NCI-H748 treated with DMSO at 0.1 percent for 48 hours (cell line): ENCODE measurements at regions not wholly inside any gene's neighbourhood (a gene's known extent, or its start where the extent isn't known, plus 50 kb on each side); places are given as distances from the start of the nearest gene placed in this dataset.
A peak's percentile ranks its signal among the peaks of the same experiment; 100 is the strongest.

Experiments
- DNase-seq: peaks from one replicate; lab custom pipeline; 2025; lab: John Stamatoyannopoulos, UW

DNA sequence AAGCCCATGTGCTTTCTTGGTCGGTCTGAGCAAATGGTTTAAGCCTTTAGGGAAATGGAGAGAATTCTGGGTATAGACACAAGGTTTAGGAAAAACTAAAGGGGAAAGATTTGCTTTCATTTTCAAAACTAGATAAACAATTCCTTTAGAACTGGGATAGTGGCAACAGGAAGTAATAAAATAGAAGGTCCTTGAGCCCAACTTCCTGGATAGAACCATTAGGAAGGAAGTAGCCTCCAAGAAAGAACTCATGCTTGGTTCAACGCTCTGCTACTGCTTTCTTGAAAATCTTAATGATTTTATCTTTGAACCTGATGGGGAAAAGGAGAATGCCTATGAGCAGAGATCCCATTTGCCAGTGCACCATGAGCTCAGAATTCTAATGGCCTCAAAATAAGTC, 147.0 kb upstream of the THRB start:
- no peak for DNase-seq

DNA sequence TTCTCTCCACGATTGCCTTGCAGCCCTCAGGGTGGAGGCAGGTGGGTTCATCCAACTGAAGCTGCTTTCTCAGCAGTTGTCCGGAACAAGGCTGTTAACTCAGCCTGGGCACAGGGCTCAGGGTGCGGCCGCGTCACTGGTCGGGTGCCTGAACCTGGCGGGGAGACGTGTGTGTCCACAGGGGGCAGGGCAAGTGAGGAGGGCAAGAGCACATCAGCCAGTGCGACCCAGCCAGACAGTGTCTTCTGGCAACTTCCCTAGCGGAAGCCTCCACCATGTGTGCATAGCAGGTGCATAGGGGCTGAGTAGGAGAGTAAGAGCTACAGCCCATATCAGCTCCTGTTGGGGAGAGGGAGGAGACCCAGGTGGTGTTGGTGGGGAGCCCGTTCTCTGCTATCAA, 150.4 kb upstream of the THRB start:
- no peak for DNase-seq

DNA sequence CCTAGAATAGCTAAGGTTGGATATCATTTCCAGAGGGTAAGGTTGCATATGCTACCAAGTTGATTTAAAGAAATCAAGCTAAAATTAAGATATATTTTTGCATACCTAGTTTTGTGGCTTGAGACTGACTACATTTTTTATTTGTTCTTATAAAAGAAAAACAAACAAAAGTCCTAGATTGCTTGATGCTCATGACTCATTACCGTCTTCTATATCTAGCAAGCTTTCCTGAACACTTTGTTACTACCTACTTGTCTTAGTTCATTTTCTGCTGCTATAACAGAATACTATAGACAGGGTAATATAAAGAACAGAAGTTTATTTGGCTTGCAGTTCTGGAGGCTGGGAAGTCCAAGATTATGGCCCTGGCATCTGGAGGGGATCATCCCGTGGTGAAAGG, 152.1 kb upstream of the THRB start:
- DNase-seq: no peak

DNA sequence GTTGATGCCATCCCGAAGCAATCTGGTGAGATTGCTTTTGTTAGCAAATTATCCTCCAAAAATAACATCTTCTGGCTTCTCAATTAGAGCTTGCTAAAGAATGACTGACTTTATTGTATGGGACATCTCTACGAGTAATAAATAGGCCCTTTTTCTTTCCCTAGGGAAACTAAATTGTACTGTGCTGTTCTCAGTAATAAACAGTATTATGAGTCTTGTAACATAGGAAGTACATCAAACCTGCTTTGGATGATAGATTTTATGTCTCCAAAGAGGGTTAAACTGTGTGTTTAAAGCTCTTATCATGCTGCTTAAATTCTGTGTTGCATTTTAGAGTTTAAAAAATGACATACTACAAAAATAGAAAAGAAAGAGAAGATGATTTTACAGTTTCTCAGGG, 153.4 kb upstream of the THRB start:
- no peak for DNase-seq

DNA sequence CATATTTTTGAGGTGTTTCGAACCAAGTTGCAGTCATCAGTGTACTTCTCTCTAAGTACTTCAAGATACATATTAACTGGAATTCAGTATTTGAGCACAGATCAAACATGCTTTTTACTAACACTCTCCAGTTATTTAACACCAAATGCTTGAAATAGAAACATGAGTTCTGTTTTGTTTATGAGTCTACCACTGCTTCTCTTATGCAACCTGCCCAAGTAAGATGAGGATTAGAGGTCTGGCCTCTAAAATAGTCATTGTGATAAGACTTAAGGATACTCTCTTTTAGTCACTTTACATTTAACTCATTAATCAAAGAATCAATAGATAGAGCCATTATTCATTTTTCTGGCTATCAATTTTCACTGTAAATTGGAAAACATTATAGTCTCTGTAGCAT, 156.2 kb upstream of the THRB start:
- DNase-seq: no peak

DNA sequence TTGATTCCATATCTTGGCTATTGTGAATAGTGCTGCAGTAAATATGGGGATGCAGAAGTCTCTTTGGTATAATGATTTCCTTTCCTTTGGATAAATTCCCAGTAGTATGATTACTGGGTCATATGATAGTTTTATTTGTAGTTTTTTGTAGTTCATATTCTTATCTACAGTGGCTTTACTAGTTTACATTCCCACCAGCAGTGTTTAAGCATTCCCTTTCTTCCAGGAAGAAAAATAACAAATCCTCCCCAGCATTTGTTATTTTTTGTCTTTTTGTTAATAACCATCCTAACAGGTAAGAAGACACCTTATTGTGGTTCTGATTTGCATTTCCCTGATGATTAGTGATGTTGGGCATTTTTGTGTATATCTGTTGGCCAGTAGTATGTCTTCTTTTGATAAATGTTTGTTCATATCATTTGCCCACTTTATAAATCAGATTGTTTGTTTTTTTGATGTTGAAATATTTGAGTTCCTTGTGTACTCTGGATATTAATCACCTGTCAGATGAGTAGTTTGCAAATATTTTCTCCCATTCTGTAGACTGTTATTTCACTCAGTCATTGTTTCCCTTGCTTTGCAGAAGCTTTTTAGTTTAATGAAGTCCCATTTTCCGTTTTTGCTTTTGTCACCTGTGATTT, 163.3 kb upstream of the THRB start:
- peak; percentile 23 for DNase-seq

DNA sequence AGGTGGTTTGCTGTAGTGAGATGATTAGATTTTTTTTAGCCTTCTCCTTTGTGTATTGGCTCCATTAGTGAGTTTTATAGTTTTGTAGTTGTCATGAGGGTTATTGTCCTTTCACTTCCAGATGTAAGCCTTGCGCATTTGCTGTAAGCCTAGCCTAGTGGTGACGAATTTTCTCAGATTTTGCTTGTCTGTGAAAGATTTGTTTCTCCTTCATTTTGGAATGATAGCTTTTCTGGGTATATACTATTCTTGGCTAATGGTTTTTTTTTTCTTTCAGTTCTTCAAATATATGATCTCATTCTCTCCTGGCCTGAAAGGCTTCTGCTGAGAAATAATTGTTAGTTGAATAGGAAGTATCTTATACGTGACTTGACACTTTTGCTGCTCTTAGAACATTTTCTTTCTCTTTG, 166.5 kb upstream of the THRB start:
- no peak for DNase-seq

DNA sequence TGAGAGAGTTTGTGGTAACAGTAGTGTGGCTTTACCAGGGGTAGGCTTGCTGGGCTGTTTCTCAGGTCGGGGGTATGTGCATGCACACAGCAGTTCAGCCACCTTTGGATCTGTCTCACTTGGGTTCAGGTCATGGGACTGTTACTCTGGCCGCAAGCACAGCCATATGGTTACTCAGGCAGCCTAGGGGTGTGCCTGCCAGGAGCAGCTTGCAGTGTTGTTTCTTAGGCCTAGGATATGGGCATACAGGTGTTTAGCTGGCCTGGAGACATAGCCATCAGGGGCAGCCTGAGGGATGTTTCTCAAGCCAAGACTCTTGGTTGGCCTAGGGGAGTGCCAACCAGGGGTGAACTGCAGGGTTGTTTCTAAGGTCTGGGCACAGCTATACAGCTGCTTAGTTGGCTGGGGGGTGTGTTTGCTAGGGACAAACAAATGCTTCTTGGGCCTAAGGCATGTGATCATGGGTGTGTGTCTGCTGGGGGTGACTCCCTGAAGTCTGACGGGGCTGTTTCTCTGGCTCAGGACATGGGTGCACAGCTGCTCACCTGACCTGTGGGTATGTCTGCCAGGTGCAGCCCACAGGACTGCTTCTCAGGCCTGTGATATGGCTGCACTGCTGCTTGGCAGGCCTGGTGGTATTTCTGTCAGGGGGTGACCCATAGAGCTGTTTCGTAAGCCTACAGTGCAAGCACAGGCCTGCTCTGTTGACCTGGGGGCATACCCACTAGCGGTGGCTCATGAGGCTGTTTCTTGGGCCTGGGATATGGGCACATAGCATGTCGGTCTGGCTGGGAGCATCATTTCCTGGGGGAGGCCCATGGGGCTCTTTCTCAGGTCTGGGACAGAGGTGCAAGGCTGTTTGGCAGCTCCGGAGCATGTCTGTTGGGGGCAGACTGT, 168.0 kb upstream of the THRB start:
- DNase-seq: no peak

DNA sequence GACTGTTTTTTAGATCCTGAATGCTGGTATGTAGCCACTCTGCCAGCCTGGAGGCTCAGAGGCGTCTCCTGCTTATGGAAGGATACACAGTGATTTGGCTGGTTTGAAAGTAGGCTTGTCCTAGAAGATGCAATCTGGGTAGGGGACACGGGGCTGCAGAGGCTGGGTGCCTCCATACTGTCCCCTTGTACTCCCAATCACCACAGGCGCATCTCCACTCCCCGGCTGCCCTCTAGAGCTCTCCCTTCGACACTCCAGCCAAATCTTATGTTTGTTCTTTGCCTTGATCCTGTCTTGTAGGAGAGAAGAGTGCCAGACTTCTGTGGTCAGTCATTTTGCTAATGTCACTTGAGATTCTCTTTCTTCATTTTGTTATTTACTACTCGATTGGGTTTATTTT, 168.8 kb upstream of the THRB start:
- DNase-seq: no peak

DNA sequence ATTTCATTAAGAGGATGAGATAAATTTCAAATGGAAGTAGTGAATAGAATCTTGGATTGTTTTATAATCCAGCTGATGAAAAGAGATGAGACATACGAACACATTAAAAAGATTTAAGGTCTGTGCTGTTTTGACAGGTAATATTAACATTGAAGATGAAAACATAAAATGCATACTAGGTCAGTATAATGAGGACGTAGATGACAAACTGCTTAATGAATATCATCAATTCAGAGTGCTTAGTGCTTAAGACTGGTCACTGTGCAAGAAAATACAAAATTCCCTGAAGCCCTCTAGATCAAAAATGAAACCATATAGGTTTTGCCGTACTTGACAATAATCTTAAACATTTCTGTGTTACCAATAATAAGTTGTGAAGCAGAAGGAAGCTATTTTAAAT, 173.4 kb upstream of the THRB start:
- no peak for DNase-seq

DNA sequence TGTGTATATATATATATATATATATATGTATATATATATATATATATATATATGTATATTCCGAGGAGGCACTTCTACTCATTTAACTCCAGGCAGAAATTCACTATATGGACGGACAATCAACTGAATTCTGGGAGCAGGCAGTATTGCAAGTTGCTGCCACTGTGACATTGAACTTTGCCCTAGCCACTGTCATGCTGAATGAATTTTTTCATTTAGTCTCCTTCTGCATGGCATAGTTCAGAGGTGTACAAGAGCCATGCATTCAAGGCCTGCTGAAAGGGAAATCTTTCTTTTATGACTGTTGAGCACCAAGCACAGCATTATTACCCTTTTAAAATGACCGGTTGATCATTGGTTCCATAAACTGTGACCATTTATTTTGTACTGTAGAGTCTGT, 176.2 kb upstream of the THRB start:
- DNase-seq: no peak

DNA sequence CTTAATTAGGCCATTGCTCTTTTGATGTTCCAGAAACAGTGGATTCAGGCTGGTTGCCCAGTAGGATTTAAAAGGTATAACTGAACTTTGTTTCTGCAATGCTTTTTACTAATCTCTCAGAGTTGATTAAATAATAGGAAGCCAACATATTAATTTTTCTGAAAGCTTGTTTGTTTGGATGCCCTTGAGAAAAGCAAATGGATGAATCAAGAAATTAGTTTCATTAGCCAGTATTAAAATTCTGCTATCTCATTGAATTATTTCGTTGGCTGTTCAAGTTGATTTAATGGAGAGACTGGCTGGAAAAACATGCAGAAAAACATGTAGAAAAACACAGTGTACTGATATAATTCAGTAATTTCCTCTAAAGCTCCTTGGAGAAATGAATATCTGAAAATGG, 178.9 kb upstream of the THRB start:
- no peak for DNase-seq

DNA sequence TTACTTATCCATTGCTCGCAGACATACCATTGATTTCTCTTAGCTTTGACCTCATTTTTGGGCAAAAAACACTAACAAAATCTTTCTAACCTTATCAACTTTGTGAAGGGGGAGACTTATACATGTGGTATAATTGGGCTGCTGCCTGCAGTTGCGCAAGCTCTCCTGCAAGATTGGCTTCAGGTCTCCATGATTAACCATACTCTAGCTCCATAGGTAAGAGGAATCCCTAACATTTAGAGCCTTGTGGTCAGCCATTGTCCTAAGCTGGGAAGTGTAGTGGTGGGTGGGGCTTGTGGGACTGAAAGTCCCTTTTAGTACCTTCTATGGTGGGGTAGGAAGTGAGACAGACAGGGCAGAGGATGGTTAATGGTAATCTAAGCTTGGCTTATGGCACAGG, 179.6 kb upstream of the THRB start:
- DNase-seq: no peak

DNA sequence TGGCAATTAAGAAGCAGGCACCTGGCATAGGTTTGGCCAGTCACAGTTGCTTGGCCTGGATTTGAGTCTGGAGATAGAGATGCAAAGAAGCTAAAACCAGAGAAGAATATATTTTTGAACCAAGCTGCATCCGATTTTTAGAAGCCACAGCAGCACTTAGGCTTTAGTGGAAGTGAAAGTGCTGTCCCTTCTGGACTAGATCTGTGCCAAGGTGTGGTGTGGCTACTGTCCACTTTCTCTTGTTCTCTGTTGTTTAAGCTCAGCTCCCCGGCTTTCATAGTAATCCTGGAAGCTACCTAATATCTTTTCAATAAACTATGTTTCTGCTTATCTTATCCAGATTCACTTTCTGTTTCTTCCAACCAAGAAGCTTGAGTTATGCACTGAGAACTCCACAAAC, 183.4 kb upstream of the THRB start:
- DNase-seq: no peak

DNA sequence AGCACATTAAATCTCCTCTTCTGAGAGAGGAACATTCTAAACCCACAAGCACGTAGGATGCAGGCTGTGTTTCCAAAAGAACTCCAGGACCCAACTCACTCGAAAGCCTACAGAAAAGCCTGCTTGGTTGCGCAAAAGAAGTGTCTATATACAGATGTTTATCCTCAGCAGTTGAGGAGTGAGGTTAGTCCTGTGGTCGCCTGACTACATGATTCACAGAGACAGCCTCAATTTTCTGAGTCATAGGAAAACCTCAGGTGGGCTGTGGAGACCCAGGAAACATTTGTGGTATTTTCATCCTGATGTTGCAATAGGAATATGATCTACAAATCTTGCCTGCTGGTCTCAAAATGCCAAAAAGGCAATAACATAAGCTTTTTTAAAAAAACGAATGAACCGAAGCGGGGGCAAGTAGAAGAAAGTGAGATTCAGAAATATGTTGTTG, 183.8 kb upstream of the THRB start:
- no peak for DNase-seq

DNA sequence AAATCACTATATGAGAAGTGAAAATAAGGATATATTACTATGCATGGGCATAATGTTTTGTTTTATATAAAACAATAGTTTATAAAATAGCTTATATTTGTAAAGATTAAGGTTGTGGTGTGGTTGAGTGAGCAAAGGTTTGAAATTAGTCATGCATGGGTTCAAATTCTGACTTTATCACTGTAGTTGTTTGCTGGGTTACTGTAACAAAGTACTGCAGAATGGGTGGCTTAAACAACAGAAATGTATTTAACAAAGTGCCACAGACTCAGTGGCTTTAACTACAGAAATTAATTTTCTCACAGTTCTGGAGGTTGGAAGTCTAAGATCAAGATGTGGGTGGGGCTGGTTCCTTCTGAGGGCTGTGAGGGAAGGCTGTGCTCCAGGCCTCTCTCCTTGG, 184.8 kb upstream of the THRB start:
- no peak for DNase-seq

DNA sequence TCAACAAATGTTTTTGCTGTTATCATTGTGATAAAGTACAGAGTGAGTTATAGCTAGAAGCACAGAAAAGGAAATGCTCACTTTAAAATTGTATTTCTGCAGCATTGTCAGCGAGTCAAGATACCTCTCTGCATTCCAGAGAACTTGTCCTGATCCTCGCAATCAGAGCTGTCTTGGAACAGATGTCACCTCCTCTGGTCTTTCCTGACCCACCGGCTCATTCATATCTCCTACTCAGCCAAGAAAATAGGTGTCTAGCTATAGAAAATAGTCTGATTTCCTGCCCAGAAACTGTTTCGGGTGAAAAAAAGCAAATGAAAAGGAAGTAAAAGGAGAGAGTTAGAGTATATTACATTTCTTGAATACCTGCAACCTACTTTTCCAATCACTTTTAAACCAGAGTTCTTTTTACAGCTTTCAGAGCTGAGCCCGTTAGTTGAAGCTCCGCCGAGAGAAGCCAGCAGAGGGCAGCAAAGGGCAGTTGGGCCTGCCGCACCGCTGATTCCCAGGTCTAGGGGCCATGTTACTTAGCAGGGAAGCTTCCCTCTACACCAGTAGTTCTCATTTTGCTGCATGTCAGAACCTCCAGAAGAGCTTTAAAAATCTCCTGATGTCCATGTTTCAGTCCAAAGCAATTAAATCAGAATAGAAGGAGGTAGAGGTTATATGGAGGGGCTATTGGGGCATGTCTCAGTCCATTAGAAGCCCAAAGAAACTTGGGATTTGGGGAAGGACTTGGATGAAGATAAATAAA, 185.7 kb upstream of the THRB start:
- DNase-seq: peak; percentile 14

DNA sequence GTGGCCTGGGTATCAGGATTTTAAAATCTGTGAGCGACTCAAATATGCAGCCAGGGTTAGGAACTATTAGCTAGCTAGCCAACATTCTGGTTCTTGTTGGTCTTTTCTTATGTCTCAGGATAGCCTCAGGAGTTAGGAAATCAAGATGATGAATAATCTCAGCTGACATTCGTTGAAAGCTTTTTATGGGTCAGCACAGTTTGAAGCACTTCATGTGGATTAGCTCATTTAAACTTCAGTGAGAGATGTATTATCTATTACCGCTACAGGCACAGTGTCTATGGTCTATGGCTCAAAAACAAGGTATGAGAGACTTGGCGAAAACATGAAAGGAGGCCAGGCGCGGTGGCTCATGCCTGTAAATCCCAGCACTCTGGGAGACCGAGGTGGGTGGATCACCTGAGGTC, 187.5 kb upstream of the THRB start:
- no peak for DNase-seq

DNA sequence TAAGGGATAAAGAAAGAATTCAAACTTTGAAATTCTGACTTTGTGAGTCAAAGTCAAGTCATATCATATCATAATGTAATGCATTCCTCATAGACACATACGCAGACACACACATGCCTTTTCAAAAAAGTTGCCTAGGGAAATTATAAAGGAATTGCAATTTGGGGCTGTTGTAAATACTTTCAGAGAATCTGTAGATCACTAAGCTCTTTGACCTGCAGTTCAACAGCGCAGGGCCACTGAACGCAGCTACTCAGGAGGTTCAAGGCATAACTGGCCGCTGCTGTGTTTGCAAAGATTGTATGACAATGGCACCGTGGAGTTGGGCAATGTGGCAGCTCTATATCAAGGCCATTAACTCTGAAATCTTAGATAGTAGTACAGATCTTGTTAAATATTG, 188.4 kb upstream of the THRB start:
- DNase-seq: no peak

DNA sequence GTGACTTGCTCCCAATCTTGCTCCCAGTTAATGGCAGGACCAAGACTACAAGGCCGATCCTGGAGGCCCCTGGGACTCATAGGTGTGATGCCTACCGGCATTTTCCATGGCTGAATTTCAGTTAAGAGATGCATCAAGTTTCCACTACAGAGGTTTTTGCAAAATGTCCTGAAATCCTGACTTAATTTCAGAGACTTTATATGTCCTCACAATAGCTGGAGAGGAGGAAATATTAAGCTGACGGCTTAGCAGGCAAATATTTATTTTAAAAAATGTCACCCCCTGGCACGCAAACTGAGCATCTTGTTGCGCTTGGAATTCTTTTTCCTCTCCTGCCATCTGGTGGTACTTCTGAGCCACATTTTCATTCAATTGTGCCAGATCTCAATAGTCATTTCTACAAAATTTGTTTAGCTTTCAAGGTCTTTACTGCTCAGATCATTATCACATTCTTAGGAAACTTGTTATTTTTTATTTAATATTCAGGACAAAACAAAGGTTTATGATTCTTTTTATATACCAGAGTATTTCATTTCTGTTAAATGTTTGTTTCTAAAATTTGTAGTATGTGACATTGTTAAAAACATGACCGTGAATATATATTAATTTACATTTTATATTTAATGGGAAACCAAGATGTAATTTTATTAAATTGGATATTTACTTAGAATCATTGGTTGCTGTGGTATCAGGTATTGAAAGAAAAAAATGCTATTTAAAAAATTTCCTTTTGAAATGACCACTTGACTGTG, 189.2 kb upstream of the THRB start:
- peak; percentile 47 for DNase-seq

DNA sequence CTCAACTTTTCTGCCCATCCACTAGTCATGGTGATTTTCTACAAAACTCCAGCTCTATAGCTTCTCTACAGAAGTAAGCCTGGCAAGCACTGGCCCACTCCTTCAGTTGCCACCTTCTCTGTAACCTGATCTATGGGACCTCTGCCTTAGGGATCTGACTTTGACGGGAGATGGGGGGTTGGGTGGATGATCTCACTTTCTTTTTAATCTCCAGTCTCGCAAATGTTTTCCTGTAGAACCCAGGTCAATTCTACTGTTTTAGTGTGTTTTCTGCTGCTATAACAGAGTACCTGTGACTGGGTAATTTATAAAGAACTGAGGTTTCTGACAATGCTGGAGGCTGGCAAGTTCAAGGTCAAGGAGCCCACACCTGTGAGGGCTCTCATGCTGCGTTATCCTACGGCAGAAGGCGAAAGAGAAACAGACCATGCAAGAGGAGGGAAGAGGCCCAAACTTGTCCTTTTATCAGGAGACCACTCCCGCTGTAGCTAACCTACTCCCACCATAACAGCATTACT, 189.9 kb upstream of the THRB start:
- no peak for DNase-seq

DNA sequence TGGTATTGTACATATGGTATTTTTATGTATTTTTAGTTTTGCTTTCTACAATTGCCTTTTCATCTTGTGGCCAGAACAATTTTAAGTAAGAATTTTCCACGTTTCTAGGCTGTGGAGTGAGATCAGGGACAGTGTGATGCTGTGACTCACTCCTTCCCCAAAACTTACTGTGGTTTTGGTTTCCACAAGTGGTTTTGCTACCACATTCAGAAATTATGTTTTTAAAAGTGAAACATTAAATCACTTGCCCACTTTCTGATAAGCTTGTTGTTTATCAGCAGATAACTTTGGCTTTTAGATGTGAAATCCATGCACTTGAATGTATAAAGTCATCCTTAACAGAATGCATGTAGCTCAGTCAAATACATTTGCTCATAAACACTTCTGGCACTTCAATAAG, 192.2 kb upstream of the THRB start:
- DNase-seq: no peak
